Caco-2 (cell line): ENCODE measurements at regions not wholly inside any gene's neighbourhood (a gene's known extent, or its start where the extent isn't known, plus 50 kb on each side); places are given as distances from the start of the nearest gene placed in this dataset.

Source experiments
- BruUV-seq: library from RNA; stranded (reverse); fragments of 400-500 nt; replicated peaks from 2 replicates; lab custom pipeline; 2021; lab: Mats Ljungman, UMichigan
- CTCF ChIA-PET: fragments of 300-600 bp; sonication (Branson Sonifier 250); formaldehyde crosslinking; loops from one replicate; lab custom pipeline; 2022; ENCODE audit warnings: antibody characterized with exemption; lab: Charles Lee
- POLR2A ChIA-PET: fragments of 300-600 bp; sonication (Branson Sonifier 250); formaldehyde crosslinking; loops from one replicate; lab custom pipeline; 2022; ENCODE audit warnings: antibody characterized with exemption; lab: Charles Lee
- DNase-seq, 2 experiments: peaks; one replicate each; pipeline versions ENCODE4 v3.0.0 to v3.0.0-alpha.2; 2020 to 2022
- H3K27me3 ChIP-seq: replicated peaks from 2 replicates; pipeline ENCODE4 v1.6.0; 2011; ENCODE audit warnings: low read length; ENCODE audit not compliant: control insufficient read depth, insufficient read depth
- H3K36me3 ChIP-seq: 2 replicates; pipeline ENCODE4 v1.5.1; 2011; ENCODE audit warnings: low read length; ENCODE audit not compliant: control insufficient read depth, insufficient read depth
- H3K4me1 ChIP-seq: fragments of 250-450 bp; sonication (Bioruptor Pico); 2 replicates; pipeline ENCODE4 v1.5.1; 2020; ENCODE audit warnings: mild to moderate bottlenecking
- H3K4me3 ChIP-seq: 2 replicates; pipeline ENCODE4 v1.5.1; 2011; ENCODE audit warnings: low read depth, mild to moderate bottlenecking, control low read depth, low read length
- H3K9me3 ChIP-seq: fragments of 250-450 bp; sonication (Bioruptor Pico); 2 replicates; pipeline ENCODE4 v1.5.1; 2020; ENCODE audit warnings: mild to moderate bottlenecking, moderate library complexity
- H3K27ac Mint-ChIP-seq: one replicate; pipeline ENCODE4 v1.8.0; 2022; ENCODE audit warnings: mixed read lengths; ENCODE audit not compliant: unreplicated experiment
- H3K27me3 Mint-ChIP-seq: one replicate; pipeline ENCODE4 v1.8.0; 2022; ENCODE audit warnings: mixed read lengths; ENCODE audit not compliant: insufficient read depth, unreplicated experiment
- H3K36me3 Mint-ChIP-seq: one replicate; pipeline ENCODE4 v1.8.0; 2022; ENCODE audit warnings: mild to moderate bottlenecking, mixed read lengths; ENCODE audit not compliant: insufficient read depth, unreplicated experiment
- H3K4me1 Mint-ChIP-seq: one replicate; pipeline ENCODE4 v1.8.0; 2022; ENCODE audit warnings: low read depth, mixed read lengths; ENCODE audit not compliant: unreplicated experiment
- H3K4me3 Mint-ChIP-seq: one replicate; pipeline ENCODE4 v1.8.0; 2022; ENCODE audit warnings: mild to moderate bottlenecking, moderate library complexity, mixed read lengths; ENCODE audit not compliant: unreplicated experiment
- H3K9me3 Mint-ChIP-seq: one replicate; pipeline ENCODE4 v1.8.0; 2022; ENCODE audit warnings: mixed read lengths; ENCODE audit not compliant: unreplicated experiment
- intact Hi-C: fragments of 100-400 bp; cut with micrococcal nuclease; formaldehyde crosslinking; loops from one replicate; pipeline ENCODE4 v1.10.0; 2022; ENCODE audit not compliant: unreplicated experiment
- TF ChIP-seq, protein P1 (sequence below), 2 experiments: fragments of 200-600 bp in 1 of 2; IDR thresholded peaks; 1 replicate in 1 of 2; 2 replicates in 1 of 2; pipeline versions ENCODE4 v1.5.1 to v1.8.0; 2011 to 2022; ENCODE audit warnings: antibody characterized with exemption in 1 of 2, control low read depth in 1 of 2, inconsistent platforms in 1 of 2, low read depth in 1 of 2, low read length in 1 of 2, mild to moderate bottlenecking in 1 of 2, moderate library complexity in 1 of 2; ENCODE audit not compliant: insufficient read depth in 1 of 2, severe bottlenecking in 1 of 2, unreplicated experiment in 1 of 2

DNA sequence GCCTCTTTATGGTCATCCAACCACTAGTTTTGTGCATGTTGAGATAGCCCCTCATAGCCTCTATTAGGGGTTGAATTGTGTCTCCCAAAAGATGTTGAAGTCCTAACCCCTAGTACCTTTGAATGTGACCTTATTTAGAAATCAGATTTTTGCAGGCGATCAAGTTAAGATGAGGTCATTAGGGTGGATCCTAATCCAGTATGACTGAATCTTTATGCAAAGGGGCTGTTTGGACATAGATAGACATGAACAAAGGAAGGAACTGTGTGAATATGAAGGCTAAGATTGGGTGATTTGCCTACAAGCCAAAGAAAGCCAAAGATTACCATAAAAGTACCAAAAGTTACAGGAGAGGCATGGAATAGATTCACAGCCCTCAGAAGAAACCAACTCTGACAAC, 209.6 kb downstream of the NUAK1 start:
- intact Hi-C loops = no loop called here
- TF ChIP-seq, protein P1, sequence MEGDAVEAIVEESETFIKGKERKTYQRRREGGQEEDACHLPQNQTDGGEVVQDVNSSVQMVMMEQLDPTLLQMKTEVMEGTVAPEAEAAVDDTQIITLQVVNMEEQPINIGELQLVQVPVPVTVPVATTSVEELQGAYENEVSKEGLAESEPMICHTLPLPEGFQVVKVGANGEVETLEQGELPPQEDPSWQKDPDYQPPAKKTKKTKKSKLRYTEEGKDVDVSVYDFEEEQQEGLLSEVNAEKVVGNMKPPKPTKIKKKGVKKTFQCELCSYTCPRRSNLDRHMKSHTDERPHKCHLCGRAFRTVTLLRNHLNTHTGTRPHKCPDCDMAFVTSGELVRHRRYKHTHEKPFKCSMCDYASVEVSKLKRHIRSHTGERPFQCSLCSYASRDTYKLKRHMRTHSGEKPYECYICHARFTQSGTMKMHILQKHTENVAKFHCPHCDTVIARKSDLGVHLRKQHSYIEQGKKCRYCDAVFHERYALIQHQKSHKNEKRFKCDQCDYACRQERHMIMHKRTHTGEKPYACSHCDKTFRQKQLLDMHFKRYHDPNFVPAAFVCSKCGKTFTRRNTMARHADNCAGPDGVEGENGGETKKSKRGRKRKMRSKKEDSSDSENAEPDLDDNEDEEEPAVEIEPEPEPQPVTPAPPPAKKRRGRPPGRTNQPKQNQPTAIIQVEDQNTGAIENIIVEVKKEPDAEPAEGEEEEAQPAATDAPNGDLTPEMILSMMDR (IDR thresholded peaks at IDR 0.05; ENCODE audit: insufficient read depth in 1 of 2, low read depth in 1 of 2, low read length in 1 of 2, severe bottlenecking in 1 of 2, unreplicated experiment in 1 of 2) = no peak

DNA sequence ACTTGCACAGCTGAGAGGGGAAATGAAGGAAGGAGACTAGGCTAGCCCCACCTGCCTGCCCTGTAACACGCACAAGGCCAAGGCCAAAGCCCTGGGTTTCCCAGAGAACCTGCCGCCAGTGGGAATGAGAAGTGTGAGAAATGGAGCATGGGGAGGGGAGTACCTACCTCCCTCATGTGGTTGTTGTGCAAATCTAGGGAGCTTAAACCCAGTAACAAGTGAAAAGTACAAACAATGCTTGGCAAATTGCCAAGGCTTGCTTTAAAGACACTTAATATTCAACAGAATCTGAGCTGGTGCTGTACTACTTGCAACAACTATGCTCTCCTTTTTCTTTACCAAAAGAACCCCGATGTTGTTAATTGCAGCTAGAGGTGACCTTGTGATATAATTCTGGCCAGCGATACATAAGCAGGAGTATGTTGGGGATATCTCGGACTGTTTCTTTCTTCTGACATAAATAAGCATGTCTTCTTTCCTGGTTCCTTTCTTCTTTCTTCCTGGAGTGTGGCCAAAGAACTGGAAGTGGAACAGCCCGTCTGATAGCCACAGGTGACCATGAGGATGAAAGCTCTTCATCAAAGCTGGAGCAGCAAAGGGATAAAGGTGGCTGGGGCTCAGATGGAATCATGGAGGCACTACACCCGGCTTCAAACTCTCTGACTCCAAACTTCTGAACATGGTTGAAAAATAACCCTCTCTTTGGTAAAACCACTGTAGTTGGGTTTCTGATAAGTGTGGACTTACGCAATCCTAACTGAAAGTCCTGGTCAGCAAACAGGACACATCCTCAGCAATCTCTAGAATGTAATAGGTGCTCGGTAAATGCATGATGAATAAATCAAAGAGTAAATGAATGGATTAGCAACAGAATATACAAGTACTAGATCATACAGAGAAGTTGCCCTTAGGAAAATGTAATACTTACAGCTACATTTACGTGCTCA, 207.9 kb downstream of the NUAK1 start:
- Histone ChIP-seq H3K36me3 (no peaks in the 10 kb centered on the region), H3K4me1 (no peaks in the 10 kb centered on the region), H3K9me3 (no peaks in the 10 kb centered on the region), H3K27me3 (no peaks in the 10 kb centered on the region), H3K4me3 (no peak overlapping the region)
- POLR2A ChIA-PET = no interaction called here
- Mint-ChIP-seq H3K27ac (no peak overlapping the region), H3K27me3 (no peaks in the 10 kb centered on the region), H3K36me3 (no peaks in the 10 kb centered on the region), H3K9me3 (peaks cover 17% of the 10 kb centered on the region), H3K4me3 (no peak overlapping the region), H3K4me1 (no peaks in the 10 kb centered on the region)
- TF ChIP-seq, protein P1 (IDR thresholded peaks at IDR 0.05; ENCODE audit: insufficient read depth in 1 of 2, low read depth in 1 of 2, low read length in 1 of 2, severe bottlenecking in 1 of 2, unreplicated experiment in 1 of 2) = no peak
- CTCF ChIA-PET = no interaction called here
- DNase-seq = no peak
- BruUV-seq = no TSS peak
- intact Hi-C loops = no loop called here

More for the DNA sequence above, 209.6 kb downstream of the NUAK1 start:
- H3K4me1 ChIP-seq = no peaks in the 10 kb centered on the region
- no peaks in the 10 kb centered on the region for H3K4me1 Mint-ChIP-seq
- ChIA-PET POLR2A (no interaction called here), CTCF (no interaction called here)
- H3K36me3 ChIP-seq = no peaks in the 10 kb centered on the region
- H3K4me3 ChIP-seq = no peak overlapping the region
- H3K27me3 ChIP-seq = no peaks in the 10 kb centered on the region
- no peaks in the 10 kb centered on the region for H3K27me3 Mint-ChIP-seq
- H3K4me3 Mint-ChIP-seq = no peak overlapping the region
- H3K27ac Mint-ChIP-seq = no peak overlapping the region
- no peaks in the 10 kb centered on the region for H3K36me3 Mint-ChIP-seq
- BruUV-seq = no TSS peak
- DNase-seq = no peak
- H3K9me3 ChIP-seq = no peaks in the 10 kb centered on the region
- peaks cover 17% of the 10 kb centered on the region for H3K9me3 Mint-ChIP-seq

DNA sequence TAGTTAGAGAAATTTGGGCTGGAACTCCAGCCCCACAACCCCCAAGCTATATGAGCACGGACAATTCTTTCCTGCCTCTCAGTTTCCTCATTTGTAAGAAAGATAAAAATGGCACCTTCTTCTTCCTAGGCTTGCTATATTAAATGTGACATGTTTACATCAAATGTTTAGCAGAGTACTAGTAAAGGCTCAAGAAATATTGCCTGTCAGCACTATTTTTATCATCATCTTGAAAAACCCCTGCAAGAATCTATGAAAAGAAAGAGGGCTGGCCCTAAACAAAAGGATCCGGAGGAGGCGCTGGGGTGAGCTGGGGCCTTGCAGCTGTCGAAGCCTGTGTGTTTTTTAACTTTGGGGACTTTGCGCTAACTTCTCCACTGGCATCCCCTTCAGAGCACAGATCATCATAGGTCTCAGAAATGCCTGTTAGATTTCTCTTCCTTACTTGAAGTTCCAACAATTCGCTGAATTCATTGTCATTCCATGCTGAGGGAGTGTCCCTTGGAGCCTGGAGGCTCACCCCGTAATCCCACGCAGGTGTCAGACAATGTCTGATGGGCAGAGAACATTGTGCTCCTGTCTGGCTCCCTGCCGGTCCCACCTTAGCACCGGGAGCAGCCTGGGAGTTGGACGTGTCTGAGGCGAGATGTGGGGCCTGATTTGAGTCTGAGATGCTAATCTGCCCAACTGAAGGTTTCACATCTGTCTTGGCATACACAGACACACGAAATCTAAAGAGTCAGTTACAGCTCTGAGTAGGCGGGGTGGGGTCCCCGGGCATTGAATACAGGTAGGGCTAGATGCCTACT, 206.8 kb downstream of the NUAK1 start:
- H3K27me3 ChIP-seq = no peaks in the 10 kb centered on the region
- BruUV-seq = no TSS peak
- H3K4me3 ChIP-seq = no peak overlapping the region
- ChIA-PET CTCF (no interaction called here), POLR2A (no interaction called here)
- H3K27ac Mint-ChIP-seq = no peak overlapping the region
- H3K4me3 Mint-ChIP-seq = no peak overlapping the region
- H3K27me3 Mint-ChIP-seq = no peaks in the 10 kb centered on the region
- no peaks in the 10 kb centered on the region for H3K4me1 Mint-ChIP-seq
- DNase-seq = no peak
- no peaks in the 10 kb centered on the region for H3K36me3 ChIP-seq
- TF ChIP-seq, protein P1 (IDR thresholded peaks at IDR 0.05; ENCODE audit: insufficient read depth in 1 of 2, low read depth in 1 of 2, low read length in 1 of 2, severe bottlenecking in 1 of 2, unreplicated experiment in 1 of 2) = no peak
- H3K9me3 ChIP-seq = no peaks in the 10 kb centered on the region
- peaks cover 13% of the 10 kb centered on the region for H3K9me3 Mint-ChIP-seq
- H3K4me1 ChIP-seq = no peaks in the 10 kb centered on the region
- H3K36me3 Mint-ChIP-seq = no peaks in the 10 kb centered on the region
- intact Hi-C loops = no loop called here
